ENCODE measurements at regions not wholly inside any gene's neighbourhood (a gene's known extent, or its start where the extent isn't known, plus 50 kb on each side); places are given as distances from the start of the nearest gene placed in this dataset.

GRCh38 chr13:38283346-38283745, 66.3 kb upstream of the UFM1 start:
- TF ChIP-seq CTCF (IDR thresholded peaks at IDR 0.05; ENCODE audit: control insufficient read depth, insufficient read depth, low read depth, low read length, missing control alignments): no peak
- no peak for DNase-seq (ENCODE audit: low read depth)

GRCh38 chr13:38265132-38265497, 84.5 kb upstream of the UFM1 start:
- no peak for DNase-seq (ENCODE audit: low read depth)
- TF ChIP-seq CTCF (IDR thresholded peaks at IDR 0.05; ENCODE audit: control insufficient read depth, insufficient read depth, low read depth, low read length, missing control alignments): no peak

More at GRCh38 chr13:38283346-38283745, 66.3 kb upstream of the UFM1 start:
- H3K4me3 ChIP-seq (ENCODE audit: control insufficient read depth, low read depth, low read length): no peak overlapping the region

GRCh38 chr13:38264363-38265131, 85.1 kb upstream of the UFM1 start:
- no peak for TF ChIP-seq CTCF (IDR thresholded peaks at IDR 0.05; ENCODE audit: control insufficient read depth, insufficient read depth, low read depth, low read length, missing control alignments)

More at GRCh38 chr13:38265132-38265497, 84.5 kb upstream of the UFM1 start:
- no peak overlapping the region for H3K4me3 ChIP-seq (ENCODE audit: control insufficient read depth, low read depth, low read length)

GRCh38 chr13:38262211-38262610, 87.4 kb upstream of the UFM1 start:
- no peak for TF ChIP-seq CTCF (IDR thresholded peaks at IDR 0.05; ENCODE audit: control insufficient read depth, insufficient read depth, low read depth, low read length, missing control alignments)
- DNase-seq (ENCODE audit: low read depth): peak; percentile 16
- H3K4me3 ChIP-seq (ENCODE audit: control insufficient read depth, low read depth, low read length): no peak overlapping the region

More at GRCh38 chr13:38264363-38265131, 85.1 kb upstream of the UFM1 start:
- no peak for DNase-seq (ENCODE audit: low read depth)
- no peak overlapping the region for H3K4me3 ChIP-seq (ENCODE audit: control insufficient read depth, low read depth, low read length)

- no peak for TF ChIP-seq CTCF (IDR thresholded peaks at IDR 0.05; ENCODE audit: control insufficient read depth, insufficient read depth, low read depth, low read length, missing control alignments)
- no peak overlapping the region for H3K4me3 ChIP-seq (ENCODE audit: control insufficient read depth, low read depth, low read length)
- DNase-seq (ENCODE audit: low read depth): no peak
These were observed 94.1 kb upstream of the UFM1 start for GRCh38 chr13:38255600-38255999.

GRCh38 chr13:38239874-38240273, 109.8 kb upstream of the UFM1 start:
- H3K4me3 ChIP-seq (ENCODE audit: control insufficient read depth, low read depth, low read length): no peak overlapping the region
- TF ChIP-seq CTCF (IDR thresholded peaks at IDR 0.05; ENCODE audit: control insufficient read depth, insufficient read depth, low read depth, low read length, missing control alignments): no peak
- DNase-seq (ENCODE audit: low read depth): no peak

Measured in AG09309 (cell line).